ENCODE measurements at regions not wholly inside any gene's neighbourhood (a gene's known extent, or its start where the extent isn't known, plus 50 kb on each side); places are given as distances from the start of the nearest gene placed in this dataset.
"Not testable (repeated sequence)": the region's sequence is repeated elsewhere in the genome, so short reads cannot be mapped to it uniquely, and the experiment has no call there.

GRCh38 chr1:30525971-30526651, 197.3 kb downstream of the MATN1 start:
- H3K27me3 Mint-ChIP-seq = peaks cover 53% of the 10 kb centered on the region
- no peak for DNase-seq (ENCODE audit: low spot score in 2 of 2)
- no peaks in the 10 kb centered on the region for H3K36me3 Mint-ChIP-seq (ENCODE audit: insufficient read depth)
- no peaks in the 10 kb centered on the region for H3K9me3 Mint-ChIP-seq
- ATAC-seq (replicated peaks; ENCODE audit: extremely low read depth, poor library complexity, severe bottlenecking) = no peak
- H3K4me3 Mint-ChIP-seq = no peak overlapping the region
- H3K27ac Mint-ChIP-seq (ENCODE audit: low read depth) = no peak overlapping the region
- H3K4me1 Mint-ChIP-seq = no peaks in the 10 kb centered on the region

- no peaks in the 10 kb centered on the region for H3K9me3 Mint-ChIP-seq
- H3K4me1 Mint-ChIP-seq = no peaks in the 10 kb centered on the region
- no peak overlapping the region for H3K27ac Mint-ChIP-seq (ENCODE audit: low read depth)
- no peak overlapping the region for H3K4me3 Mint-ChIP-seq
- DNase-seq (ENCODE audit: low spot score in 2 of 2) (no peak), ATAC-seq (replicated peaks; ENCODE audit: extremely low read depth, poor library complexity, severe bottlenecking) (no peak)
- peaks cover 52% of the 10 kb centered on the region for H3K27me3 Mint-ChIP-seq
- H3K36me3 Mint-ChIP-seq (ENCODE audit: insufficient read depth) = no peaks in the 10 kb centered on the region
These were observed 197.8 kb downstream of the MATN1 start for GRCh38 chr1:30525631-30525970.

GRCh38 chr1:30524840-30525617, 198.4 kb downstream of the MATN1 start:
- Mint-ChIP-seq H3K36me3 (ENCODE audit: insufficient read depth) (no peaks in the 10 kb centered on the region), H3K27me3 (peaks cover 47% of the 10 kb centered on the region), H3K9me3 (no peaks in the 10 kb centered on the region), H3K4me3 (no peak overlapping the region), H3K27ac (ENCODE audit: low read depth) (no peak overlapping the region), H3K4me1 (no peaks in the 10 kb centered on the region)
- DNase-seq (ENCODE audit: low spot score in 2 of 2) (no peak), ATAC-seq (replicated peaks; ENCODE audit: extremely low read depth, poor library complexity, severe bottlenecking) (no peak)

GRCh38 chr1:30524025-30524555, 199.3 kb downstream of the MATN1 start:
- H3K27me3 Mint-ChIP-seq = peaks cover 47% of the 10 kb centered on the region
- not testable (repeated sequence) for H3K27ac Mint-ChIP-seq (ENCODE audit: low read depth); H3K36me3 Mint-ChIP-seq (ENCODE audit: insufficient read depth); ATAC-seq (replicated peaks; ENCODE audit: extremely low read depth, poor library complexity, severe bottlenecking); H3K4me1 Mint-ChIP-seq; H3K4me3 Mint-ChIP-seq; DNase-seq (ENCODE audit: low spot score in 2 of 2); H3K9me3 Mint-ChIP-seq

- peaks cover 47% of the 10 kb centered on the region for H3K27me3 Mint-ChIP-seq
- DNase-seq (ENCODE audit: low spot score in 2 of 2) (no peak), ATAC-seq (replicated peaks; ENCODE audit: extremely low read depth, poor library complexity, severe bottlenecking) (no peak)
- H3K27ac Mint-ChIP-seq (ENCODE audit: low read depth) = no peak overlapping the region
- no peak overlapping the region for H3K4me3 Mint-ChIP-seq
- H3K4me1 Mint-ChIP-seq = no peaks in the 10 kb centered on the region
- no peaks in the 10 kb centered on the region for H3K36me3 Mint-ChIP-seq (ENCODE audit: insufficient read depth)
- no peaks in the 10 kb centered on the region for H3K9me3 Mint-ChIP-seq
These were observed 200.0 kb downstream of the MATN1 start for GRCh38 chr1:30523055-30524020.

- Mint-ChIP-seq H3K36me3 (ENCODE audit: insufficient read depth) (no peaks in the 10 kb centered on the region), H3K27ac (ENCODE audit: low read depth) (no peak overlapping the region)
These were observed 201.1 kb downstream of the MATN1 start for GRCh38 chr1:30522031-30523004.

GRCh38 chr1:30521261-30521865, 202.0 kb downstream of the MATN1 start:
- Mint-ChIP-seq H3K4me3 (no peak overlapping the region), H3K9me3 (no peaks in the 10 kb centered on the region), H3K27me3 (peaks cover 43% of the 10 kb centered on the region), H3K36me3 (ENCODE audit: insufficient read depth) (no peaks in the 10 kb centered on the region), H3K27ac (ENCODE audit: low read depth) (no peak overlapping the region), H3K4me1 (no peaks in the 10 kb centered on the region)
- DNase-seq (ENCODE audit: low spot score in 2 of 2) (peak in 1 of 2 donors; percentile 8), ATAC-seq (replicated peaks; ENCODE audit: extremely low read depth, poor library complexity, severe bottlenecking) (no peak)

More at GRCh38 chr1:30522031-30523004, 201.1 kb downstream of the MATN1 start:
- no peak for ATAC-seq (replicated peaks; ENCODE audit: extremely low read depth, poor library complexity, severe bottlenecking)
- H3K27me3 Mint-ChIP-seq = peaks cover 47% of the 10 kb centered on the region
- no peaks in the 10 kb centered on the region for H3K4me1 Mint-ChIP-seq
- no peak for DNase-seq (ENCODE audit: low spot score in 2 of 2)
- H3K9me3 Mint-ChIP-seq = no peaks in the 10 kb centered on the region
- H3K4me3 Mint-ChIP-seq = no peak overlapping the region

- no peak for ATAC-seq (replicated peaks; ENCODE audit: extremely low read depth, poor library complexity, severe bottlenecking)
- Mint-ChIP-seq H3K9me3 (no peaks in the 10 kb centered on the region), H3K4me3 (no peak overlapping the region), H3K27ac (ENCODE audit: low read depth) (no peak overlapping the region), H3K4me1 (no peaks in the 10 kb centered on the region), H3K27me3 (peaks cover 34% of the 10 kb centered on the region), H3K36me3 (ENCODE audit: insufficient read depth) (no peaks in the 10 kb centered on the region)
- DNase-seq (ENCODE audit: low spot score in 2 of 2) = peak in 1 of 2 donors; percentile 1
These were observed 202.9 kb downstream of the MATN1 start for GRCh38 chr1:30520476-30520875.

GRCh38 chr1:30519201-30519763, 204.1 kb downstream of the MATN1 start:
- Mint-ChIP-seq H3K9me3 (no peaks in the 10 kb centered on the region), H3K4me3 (no peak overlapping the region), H3K4me1 (no peaks in the 10 kb centered on the region), H3K36me3 (ENCODE audit: insufficient read depth) (no peaks in the 10 kb centered on the region), H3K27ac (ENCODE audit: low read depth) (no peak overlapping the region), H3K27me3 (peaks cover 23% of the 10 kb centered on the region)
- no peak for ATAC-seq (replicated peaks; ENCODE audit: extremely low read depth, poor library complexity, severe bottlenecking)
- no peak for DNase-seq (ENCODE audit: low spot score in 2 of 2)

- Mint-ChIP-seq H3K4me3 (no peak overlapping the region), H3K27me3 (peaks cover 23% of the 10 kb centered on the region), H3K9me3 (no peaks in the 10 kb centered on the region), H3K36me3 (ENCODE audit: insufficient read depth) (no peaks in the 10 kb centered on the region), H3K4me1 (no peaks in the 10 kb centered on the region), H3K27ac (ENCODE audit: low read depth) (no peak overlapping the region)
- no peak for DNase-seq (ENCODE audit: low spot score in 2 of 2)
- no peak for ATAC-seq (replicated peaks; ENCODE audit: extremely low read depth, poor library complexity, severe bottlenecking)
These were observed 204.7 kb downstream of the MATN1 start for GRCh38 chr1:30518696-30519095.

GRCh38 chr1:30518186-30518585, 205.2 kb downstream of the MATN1 start:
- ATAC-seq (replicated peaks; ENCODE audit: extremely low read depth, poor library complexity, severe bottlenecking) (no peak), DNase-seq (ENCODE audit: low spot score in 2 of 2) (no peak)
- no peaks in the 10 kb centered on the region for H3K36me3 Mint-ChIP-seq (ENCODE audit: insufficient read depth)
- H3K4me1 Mint-ChIP-seq = no peaks in the 10 kb centered on the region
- H3K9me3 Mint-ChIP-seq = no peaks in the 10 kb centered on the region
- no peak overlapping the region for H3K27ac Mint-ChIP-seq (ENCODE audit: low read depth)
- H3K27me3 Mint-ChIP-seq = peaks cover 23% of the 10 kb centered on the region
- H3K4me3 Mint-ChIP-seq = no peak overlapping the region
